ENCODE measurements at regions not wholly inside any gene's neighbourhood (a gene's known extent, or its start where the extent isn't known, plus 50 kb on each side); places are given as distances from the start of the nearest gene placed in this dataset.

DNA sequence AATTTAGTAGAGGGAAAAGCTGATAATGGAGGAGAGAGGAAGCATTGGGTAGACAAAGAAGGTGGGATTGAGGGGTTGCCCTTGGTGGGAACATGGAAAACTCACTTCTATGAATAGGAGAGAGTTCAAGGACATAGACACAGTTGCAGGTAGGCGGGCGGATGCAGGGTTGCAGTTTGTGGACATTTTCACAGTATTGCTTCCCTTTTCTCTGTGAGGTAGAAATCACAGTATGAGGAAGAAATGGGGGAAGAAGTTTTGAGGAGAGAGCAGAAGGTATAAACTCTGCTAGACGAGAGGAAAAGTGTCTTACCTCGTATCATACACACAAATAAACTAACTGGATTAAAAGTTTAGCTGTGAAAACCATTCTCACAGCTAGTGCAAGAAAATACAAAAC lies 200.7 kb upstream of the ECI2 start:
- no peak for DNase-seq (ENCODE audit: low read depth, low spot score)

DNA sequence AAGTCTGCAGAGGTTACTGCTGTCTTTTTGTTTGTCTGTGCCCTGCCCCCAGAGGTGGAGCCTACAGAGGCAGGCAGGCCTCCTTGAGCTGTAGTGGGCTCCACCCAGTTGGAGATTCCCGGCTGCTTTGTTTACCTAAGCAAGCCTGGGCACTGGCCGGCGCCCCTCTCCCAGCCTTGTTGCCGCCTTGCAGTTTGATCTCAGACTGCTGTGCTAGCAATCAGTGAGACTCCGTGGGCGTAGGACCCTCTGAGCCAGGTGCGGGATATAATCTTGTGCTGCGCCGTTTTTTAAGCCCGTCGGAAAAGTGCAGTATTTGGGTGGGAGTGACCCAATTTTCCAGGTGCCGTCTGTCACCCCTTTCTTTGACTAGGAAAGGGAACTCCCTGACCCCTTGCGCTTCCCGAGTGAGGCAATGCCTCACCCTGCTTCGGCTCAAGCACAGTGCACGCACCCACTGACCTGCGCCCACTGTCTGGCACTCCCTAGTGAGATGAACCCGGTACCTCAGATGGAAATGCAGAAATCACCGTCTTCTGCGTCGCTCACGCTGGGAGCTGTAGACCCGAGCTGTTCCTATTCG lies 198.9 kb upstream of the ECI2 start:
- peak; percentile 68 for DNase-seq (ENCODE audit: low read depth, low spot score)

DNA sequence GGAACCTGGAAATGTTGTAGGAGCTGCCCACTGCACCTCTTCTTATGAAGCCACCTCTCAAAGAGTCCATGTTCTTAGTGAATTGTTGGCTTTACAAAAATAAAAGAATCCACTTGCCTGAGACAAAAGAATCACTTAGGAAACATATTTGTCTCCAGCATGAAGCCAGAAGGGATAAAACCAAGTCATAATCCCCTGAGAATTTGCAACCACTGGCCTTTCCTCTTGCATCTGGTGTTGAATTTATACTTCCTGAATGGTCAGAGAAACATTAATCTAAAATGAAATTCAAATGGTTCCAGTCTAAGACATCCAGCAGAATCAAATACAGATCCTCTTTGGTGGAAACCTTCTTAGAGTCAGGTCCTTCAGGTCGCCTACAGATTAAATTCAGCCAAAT lies 192.5 kb upstream of the ECI2 start:
- DNase-seq (ENCODE audit: low read depth, low spot score): no peak

DNA sequence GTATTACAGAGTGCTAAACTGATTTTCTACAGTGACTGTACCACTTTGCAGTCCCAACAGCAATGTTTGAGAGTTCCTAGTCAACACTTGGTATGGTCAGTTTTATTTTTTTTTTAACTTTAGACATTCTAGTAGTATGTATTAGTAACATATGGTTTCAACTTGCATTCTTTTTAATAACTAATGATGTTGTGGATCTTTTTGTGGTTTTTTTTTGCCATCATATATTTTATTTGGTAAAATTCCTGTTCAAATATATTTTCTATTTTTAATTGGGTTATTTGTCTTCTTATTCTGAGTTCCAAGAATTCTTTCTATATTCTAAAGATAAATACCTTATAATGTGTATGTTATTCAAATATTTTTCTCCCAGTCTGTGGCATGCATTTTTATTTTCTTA lies 189.4 kb upstream of the ECI2 start:
- DNase-seq (ENCODE audit: low read depth, low spot score): no peak

DNA sequence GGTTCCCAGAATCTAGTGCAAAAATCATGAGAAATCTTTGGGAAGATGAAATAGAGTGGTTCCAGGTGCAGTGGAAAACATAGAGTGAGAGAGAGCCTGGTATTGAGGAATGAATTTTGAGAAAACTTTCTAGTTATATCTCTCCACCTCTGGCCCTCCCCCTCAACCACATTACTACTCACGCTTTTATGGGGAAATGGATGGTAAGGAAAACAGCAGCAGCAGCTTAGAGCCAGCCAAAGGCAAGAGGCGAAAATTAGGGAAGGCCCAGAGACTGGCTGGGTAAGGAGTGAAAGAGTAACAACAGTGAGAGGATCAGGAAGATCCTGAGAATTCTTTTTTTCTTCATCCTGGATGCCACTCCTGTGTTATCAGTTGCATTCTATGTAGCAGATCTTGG lies 187.9 kb upstream of the ECI2 start:
- peak; percentile 26 for DNase-seq (ENCODE audit: low read depth, low spot score)

DNA sequence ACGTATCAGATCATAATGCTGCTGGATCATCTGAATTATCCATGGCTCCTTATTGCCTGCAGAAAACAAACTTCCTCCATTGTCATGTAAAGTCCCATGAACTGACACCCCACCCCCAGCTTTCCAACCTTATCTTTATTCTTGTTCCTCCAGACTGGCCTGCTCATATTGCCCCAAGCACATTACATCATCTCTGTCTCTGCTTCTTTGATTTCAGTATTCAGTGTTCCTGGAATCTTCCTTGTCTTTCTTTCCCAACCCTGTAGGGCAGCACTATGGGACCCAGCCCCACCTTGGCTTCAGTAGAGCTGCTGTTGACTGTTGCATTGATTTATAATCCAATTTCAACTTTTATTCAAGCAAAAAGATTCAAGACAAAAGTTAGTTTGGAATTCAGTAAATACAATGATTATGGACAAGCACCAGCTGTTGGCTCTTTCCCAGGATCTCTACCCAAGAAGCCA lies 187.5 kb upstream of the ECI2 start:
- DNase-seq (ENCODE audit: low read depth, low spot score): peak; percentile 84

DNA sequence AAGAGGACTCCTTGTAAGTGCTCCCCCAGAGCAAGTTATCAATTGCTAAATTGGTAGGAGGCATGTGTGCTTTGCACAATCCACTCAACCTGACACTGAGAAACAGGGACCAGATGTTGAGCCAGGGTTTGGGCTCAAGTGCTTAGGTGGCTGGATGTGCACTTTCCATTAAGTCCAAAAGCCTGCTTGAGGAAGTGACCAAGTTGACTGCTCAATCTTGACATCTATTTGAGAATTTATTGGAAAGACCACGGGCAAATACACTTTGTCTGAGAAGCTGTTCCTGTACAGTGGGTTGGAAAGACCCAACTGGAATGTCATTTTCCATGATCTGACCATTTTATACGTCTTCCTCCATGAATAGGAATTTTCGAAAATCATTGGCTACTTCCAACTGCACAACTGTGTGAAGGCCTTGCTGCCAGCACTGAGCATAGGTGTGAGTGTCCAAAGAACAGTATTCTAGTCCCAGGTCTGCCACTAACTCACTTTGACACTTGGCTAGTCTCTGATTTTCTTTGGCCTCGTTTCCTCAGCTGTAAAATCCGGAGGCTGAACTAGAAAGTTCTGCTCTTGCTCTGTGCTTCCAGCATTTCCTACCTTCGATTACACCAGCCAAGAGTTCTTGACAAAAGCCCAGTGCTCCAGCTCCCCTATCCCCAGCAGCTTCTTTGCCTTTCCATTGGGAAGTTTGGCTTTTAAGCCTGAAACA lies 186.9 kb upstream of the ECI2 start:
- DNase-seq (ENCODE audit: low read depth, low spot score): no peak

DNA sequence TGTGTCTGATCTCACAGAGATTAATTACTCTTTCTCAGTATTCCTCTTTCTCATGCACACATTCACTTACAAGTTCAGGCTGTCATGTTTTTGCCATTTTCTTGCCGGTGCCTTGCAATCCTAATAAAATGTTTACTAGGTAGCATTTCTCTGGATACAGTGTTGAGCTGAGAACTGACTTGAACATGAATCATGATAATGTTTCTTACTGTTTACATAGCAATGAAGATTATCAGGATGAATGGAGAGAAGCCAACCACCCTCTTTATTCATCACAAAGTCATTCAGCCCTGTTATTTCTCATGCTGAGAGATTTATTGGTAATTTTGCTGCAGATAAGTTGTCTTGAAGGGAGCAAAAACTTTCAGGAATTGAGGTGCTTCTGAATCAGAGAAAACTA lies 185.5 kb upstream of the ECI2 start:
- DNase-seq (ENCODE audit: low read depth, low spot score): no peak

DNA sequence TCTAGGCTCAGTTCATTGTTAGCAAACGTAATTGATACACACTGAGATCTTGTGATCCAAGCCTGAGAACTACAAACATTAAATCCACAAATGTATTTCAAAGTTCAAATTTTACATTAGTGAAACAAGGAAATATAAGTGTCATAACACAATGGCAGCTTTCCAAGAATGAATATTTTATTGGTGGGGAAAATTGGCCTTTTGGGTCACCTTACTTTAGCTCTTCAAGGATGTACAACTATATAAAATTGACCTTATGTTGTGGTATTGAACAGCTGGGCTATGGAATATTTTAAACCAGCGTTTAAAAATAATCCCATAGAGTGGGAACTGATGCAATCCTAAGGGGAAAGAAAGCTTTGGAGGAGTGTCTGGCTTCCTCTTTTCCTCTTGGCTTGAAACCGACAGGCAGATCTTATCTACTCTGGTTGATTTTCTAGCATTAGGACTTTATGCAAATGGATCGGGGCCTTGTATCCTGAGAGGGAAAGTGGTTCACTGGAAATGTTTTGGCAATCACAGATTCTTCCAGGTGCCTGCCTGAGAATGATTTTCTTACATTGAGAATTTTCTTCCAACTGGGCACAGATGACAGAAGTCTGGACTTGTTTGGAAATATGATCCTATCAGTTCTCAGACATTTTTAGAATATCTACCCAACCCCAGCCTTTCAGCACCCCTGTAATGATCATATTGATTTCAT lies 184.8 kb upstream of the ECI2 start:
- peak; percentile 37 for DNase-seq (ENCODE audit: low read depth, low spot score)

DNA sequence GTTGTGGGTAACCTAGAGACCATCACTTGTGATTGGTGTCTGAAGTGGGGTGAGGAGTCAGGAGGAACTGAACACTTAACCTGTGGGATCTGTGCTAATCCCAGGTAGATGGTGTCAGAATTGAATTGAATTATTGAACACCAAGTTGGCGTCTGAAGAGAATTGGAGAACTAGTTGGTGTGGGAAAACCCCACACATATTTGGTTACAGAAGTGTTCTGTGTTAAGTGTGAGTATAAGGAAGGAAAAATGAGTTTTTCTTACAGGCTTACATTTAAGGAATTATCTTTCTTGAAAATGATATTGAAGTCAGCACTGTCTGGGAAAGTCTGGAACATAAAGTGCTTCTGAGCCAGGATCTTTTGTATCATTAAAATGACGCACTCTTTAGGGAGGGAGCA lies 182.9 kb upstream of the ECI2 start:
- no peak for DNase-seq (ENCODE audit: low read depth, low spot score)

DNA sequence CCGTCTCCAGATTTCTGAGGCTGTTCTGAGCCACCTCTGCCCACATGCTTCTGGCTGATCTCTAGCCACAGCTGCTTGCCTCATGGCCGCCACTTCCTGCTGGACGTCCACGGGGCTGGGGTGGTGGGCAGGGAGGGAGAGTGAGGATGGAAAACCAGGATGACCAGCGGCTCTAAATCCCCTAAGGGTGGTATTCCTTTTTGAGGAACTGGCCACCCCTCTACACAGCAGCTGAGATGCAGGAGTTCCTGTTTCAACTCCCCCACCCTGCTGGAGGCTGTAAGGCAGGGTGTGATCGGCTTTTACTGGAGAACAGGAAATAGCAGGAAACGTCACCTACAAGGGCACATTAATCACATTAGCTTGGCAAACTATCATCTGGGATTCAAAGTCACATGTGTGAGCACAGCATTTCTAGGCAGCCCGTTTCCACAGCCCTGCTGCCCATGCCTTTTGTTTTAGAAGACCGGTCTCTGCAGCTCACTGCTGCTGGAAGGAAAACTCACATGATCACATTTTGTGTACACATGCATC lies 181.6 kb upstream of the ECI2 start:
- peak; percentile 60 for DNase-seq (ENCODE audit: low read depth, low spot score)

DNA sequence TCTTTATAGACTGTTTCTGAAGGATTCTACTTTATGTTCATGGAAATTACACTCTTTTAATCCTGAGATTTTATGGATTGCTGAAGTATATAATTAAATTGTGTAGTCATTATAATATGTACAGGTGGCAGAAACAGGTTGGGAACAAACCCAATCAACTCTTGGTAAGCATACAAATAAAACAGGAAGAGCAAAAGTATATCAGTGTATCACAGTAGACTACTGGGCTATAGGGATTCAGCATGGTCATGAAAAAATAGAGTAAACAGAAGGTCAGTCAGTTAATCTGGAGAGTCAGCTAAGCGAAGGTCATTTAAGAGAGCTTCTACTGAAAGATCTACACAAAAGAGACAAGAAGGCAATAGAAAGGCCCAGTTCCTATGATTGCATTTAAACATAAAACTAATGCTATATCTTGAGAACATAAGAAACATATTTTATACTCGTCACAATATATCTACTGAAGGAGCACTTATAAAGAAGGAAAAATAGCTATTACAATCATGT lies 178.9 kb upstream of the ECI2 start:
- no peak for DNase-seq (ENCODE audit: low read depth, low spot score)

DNA sequence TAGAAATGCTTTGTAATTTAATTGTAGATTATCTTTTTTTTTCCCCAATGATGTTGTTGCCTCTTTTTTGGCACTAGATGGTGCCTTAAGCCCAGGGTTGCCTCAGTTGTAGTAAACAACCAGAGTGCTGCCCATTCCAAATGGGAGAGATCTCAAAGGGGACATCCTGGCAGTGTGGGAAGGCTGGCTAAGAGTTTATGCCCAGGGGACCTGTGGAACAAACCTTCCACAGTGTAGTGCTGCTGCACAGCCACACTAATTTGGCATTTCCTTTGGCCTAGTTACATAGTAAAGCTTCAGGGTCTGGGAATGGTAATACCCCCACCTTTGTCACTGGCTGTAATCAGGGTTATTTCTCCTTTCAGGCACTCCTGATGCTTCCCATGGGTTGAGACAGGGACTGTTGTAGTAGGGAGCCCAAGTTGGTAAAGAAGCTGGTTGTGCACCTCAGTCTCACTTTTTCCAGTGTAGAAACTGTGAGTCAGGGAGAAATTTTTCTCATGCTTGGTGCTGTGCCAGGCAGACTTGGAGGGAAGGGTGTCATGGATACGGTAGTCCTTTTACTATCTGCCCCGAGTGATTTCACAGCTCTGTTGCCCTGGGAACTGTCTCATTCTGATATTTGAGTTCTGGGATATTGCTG lies 177.8 kb upstream of the ECI2 start:
- DNase-seq (ENCODE audit: low read depth, low spot score): peak; percentile 40

DNA sequence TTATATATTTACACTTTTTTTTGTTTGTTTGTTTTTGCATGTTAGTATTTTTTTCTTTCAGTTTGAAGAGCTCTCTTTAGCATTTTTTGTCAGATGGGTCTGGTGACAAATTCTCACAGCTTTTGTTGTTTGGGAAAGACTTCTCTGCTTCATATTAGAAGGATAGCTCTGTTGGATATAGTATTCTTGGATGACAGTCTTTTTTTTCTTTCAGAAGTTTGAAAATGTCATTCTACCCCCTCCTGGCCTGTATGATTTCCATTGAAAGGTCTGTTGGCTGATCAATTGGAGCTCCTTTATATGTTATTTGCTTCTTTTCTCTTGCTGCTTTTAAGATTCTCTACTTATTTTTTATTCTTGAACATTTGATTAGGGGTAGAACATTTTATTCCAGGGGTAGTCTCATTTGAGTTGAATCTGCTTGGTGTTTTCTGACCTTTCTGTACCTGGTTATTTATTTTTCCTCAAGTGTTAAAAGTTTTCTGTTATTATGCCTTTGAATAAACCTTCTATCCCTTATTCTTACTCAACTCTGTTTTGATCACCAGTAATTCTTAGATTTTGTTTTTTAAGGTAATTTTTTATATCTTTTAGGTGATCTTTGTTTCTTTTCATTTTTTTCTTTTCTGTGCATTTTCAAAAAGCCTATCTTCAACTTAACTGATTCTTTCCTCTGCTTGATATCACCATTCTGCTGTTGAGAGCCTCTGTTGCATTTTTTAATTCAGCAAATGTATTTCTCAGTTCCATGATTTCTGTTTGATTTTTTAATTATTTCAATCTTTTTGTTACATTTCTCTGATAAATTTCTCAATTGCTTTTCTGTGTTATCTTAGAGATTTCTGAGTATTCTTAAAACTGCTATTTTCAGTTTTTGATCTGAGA lies 176.8 kb upstream of the ECI2 start:
- no peak for DNase-seq (ENCODE audit: low read depth, low spot score)

DNA sequence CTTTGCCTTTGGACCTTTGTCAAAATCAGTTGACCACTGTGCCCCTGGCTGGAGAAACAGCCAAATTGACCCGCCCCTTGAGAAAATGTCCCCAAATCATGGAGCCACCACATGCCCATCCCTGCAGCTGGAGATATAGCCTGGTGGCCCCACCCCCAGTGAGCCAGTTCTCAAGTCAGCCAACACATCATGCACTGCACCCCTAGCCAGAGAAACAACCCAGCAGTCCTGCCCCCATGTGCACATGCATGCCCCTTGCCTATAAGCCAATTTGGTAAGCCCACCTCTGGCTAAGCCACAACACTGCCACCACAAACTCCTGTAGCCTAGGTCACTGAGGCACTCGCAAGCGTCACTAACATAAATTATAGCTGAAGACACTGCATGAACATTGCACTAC lies 174.2 kb upstream of the ECI2 start:
- no peak for DNase-seq (ENCODE audit: low read depth, low spot score)

DNA sequence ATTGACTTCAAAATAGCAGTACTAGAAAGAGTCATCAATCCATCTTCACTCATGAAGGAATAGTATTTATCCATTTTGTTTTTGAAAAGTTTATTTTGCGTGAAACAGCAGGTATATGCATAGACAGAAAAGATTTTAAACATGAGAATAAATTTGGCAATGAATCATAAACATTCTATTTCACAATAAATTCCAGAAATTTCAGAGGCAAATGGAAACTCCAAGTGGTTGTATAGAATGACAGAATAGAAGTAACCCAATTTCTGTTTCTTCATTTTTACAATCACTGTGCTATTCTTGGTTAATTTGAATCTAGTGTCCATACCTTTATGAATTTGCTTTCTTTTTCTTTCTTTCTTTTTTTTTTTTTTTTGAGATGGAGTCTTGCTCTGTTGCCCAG lies 173.0 kb upstream of the ECI2 start:
- no peak for DNase-seq (ENCODE audit: low read depth, low spot score)

DNA sequence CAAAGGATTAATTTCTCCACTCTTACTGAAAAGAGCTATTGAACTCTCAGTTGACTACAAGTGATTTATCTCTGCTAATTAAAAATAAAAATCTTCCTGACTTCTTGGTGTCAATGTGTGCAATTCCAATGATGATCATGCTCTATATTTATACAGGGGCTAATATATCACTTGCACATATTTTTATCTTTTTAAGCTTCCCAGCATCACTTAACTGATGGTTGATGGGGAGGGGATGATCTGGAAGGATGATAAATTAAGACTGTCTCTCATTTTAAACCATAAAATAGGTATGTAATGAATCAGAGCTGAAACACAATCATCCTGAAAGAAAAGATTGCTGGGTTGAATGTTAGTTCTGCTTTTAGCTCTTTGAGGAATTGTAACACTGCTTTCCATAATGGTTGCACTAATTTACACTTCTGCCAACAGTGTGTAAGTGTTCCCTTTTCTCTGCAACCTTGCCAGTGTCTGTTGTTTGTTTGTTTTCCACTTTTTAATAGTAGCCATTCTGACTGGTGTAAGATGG lies 169.6 kb upstream of the ECI2 start:
- DNase-seq (ENCODE audit: low read depth, low spot score): no peak

DNA sequence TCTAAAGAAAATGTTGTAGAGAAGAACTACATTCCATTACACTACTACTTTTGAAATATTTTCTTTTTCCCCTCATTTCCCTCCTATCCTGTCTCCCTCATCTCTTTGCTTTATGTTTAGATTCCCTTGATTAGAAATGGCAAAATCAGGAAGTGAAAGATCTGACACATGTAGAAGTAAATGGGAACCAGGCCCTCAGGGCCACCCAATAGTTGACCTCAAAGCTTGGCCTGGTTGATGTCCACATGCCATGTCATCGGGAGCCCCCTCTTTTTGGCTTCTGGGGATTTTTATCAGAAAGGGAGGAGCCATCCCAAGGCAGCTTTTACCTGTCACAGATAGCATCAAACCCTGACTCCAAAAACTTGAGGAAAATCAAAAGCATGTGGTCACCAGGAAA lies 168.3 kb upstream of the ECI2 start:
- DNase-seq (ENCODE audit: low read depth, low spot score): no peak

DNA sequence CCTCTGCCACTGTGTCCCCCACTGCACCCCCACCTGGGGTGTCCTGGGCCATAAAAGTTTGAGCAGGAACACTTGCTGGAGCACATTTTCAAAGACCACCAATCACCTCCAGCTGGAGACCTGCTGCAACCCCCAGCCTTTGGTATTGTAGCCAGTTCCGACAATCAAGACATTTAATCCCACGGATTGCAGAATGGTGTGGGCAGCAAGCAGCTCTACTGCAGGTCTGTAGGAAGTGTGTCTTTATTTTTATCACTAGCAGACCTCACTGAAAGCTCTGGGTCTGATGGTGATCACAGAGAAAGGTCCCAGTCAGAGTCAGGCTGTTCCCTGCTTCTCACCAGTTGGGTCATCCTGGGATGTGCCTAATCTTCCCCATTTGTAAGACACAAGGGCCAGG lies 167.1 kb upstream of the ECI2 start:
- no peak for DNase-seq (ENCODE audit: low read depth, low spot score)

DNA sequence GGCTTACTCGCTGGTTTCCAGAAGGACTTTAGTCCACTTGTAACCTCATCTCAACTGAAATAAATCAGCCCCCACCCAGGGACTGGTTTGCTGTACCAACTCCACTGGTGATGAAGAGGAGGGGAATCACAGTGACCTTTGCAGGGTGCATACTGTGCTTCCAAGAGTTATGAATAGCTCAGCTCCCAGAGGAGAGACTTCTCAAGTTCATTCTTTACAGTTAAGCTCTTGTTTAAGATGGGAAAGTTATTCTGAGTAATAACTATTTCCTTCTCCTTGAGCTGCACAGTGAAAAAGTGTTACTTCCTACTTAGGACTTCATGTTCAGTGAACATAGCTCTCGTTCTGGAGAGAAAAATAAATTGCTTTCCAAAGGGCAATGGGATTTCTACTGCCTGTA lies 166.5 kb upstream of the ECI2 start:
- DNase-seq (ENCODE audit: low read depth, low spot score): no peak

DNA sequence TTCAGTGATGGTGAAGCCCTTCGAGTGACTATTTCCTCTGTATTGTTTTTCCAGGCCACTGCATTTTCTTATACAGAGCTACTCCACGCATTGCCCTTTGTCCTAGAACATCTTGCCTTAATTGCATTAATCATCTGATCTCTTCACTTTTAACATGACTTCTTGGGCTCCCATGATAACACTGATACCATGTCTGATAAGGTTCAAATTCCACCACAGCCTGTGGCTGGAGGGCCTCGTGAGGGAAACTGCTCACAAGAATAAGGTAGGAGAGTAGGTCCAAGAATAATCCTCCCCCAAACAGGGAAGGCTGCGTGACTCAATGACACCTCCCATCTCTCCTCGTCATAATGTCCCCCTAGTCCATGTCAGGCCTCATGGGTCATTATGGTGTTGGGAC lies 165.5 kb upstream of the ECI2 start:
- no peak for DNase-seq (ENCODE audit: low read depth, low spot score)
